ENCODE measurements at regions not wholly inside any gene's neighbourhood (a gene's known extent, or its start where the extent isn't known, plus 50 kb on each side); places are given as distances from the start of the nearest gene placed in this dataset.

- Mint-ChIP-seq H3K4me3 (no peak overlapping the region), H3K27ac (no peak overlapping the region), H3K36me3 (no peaks in the 10 kb centered on the region), H3K27me3 (peaks cover 0 to 3% of the 10 kb centered on the region in 2 donors), H3K9me3 (no peaks in the 10 kb centered on the region), H3K4me1 (no peaks in the 10 kb centered on the region)
- Histone ChIP-seq H3K27me3 (replicated peaks in 1 of 2; ENCODE audit: control insufficient read depth in 2 of 2, extremely low read depth in 1 of 2, insufficient read depth in 2 of 2, low read length in 1 of 2) (no peaks in the 10 kb centered on the region), H3K36me3 (ENCODE audit: control insufficient read depth in 2 of 2, extremely low read depth in 1 of 2, insufficient read depth in 1 of 2, low read length in 1 of 2) (no peaks in the 10 kb centered on the region), H3K27ac (ENCODE audit: low read length) (no peak overlapping the region), H3K4me3 (ENCODE audit: control insufficient read depth in 1 of 2, extremely low read depth in 1 of 2, low read length in 1 of 2) (no peak overlapping the region), H3K4me1 (ENCODE audit: control insufficient read depth in 1 of 2, extremely low read depth in 1 of 2, insufficient read depth in 2 of 2, low read length in 2 of 2) (no peaks in the 10 kb centered on the region), H3K9me3 (no peaks in the 10 kb centered on the region)
- no peak for ATAC-seq (replicated peaks in 1 of 4)
- 87% methylated on average over 4 of the region's 7 CpGs for WGBS (ENCODE audit: insufficient coverage)
- ChIA-PET POLR2A (no interaction called here), CTCF (no interaction called here)
- no peak for DNase-seq
Observed at GRCh38 chr1:31127266-31127665, 61.7 kb upstream of the PUM1 start.

GRCh38 chr1:31122741-31123140, 57.2 kb upstream of the PUM1 start:
- Mint-ChIP-seq H3K27me3 (peaks cover 0 to 3% of the 10 kb centered on the region in 2 donors), H3K4me3 (no peak overlapping the region), H3K27ac (no peak overlapping the region), H3K36me3 (no peaks in the 10 kb centered on the region), H3K4me1 (no peaks in the 10 kb centered on the region), H3K9me3 (no peaks in the 10 kb centered on the region)
- ChIA-PET POLR2A (no interaction called here), CTCF (no interaction called here)
- no peak overlapping the region for H3K4me3 ChIP-seq (ENCODE audit: control insufficient read depth in 1 of 2, extremely low read depth in 1 of 2, low read length in 1 of 2)
- no CpG with 5 or more reads among the region's 8 CpGs for WGBS (ENCODE audit: insufficient coverage)
- H3K27me3 ChIP-seq (replicated peaks in 1 of 2; ENCODE audit: control insufficient read depth in 2 of 2, extremely low read depth in 1 of 2, insufficient read depth in 2 of 2, low read length in 1 of 2) = peaks cover 0 to 2% of the 10 kb centered on the region in 2 experiments
- no peaks in the 10 kb centered on the region for H3K4me1 ChIP-seq (ENCODE audit: control insufficient read depth in 1 of 2, extremely low read depth in 1 of 2, insufficient read depth in 2 of 2, low read length in 2 of 2)
- ATAC-seq (replicated peaks in 1 of 4) = no peak
- H3K9me3 ChIP-seq = no peaks in the 10 kb centered on the region
- H3K27ac ChIP-seq (ENCODE audit: low read length) = no peak overlapping the region
- H3K36me3 ChIP-seq (ENCODE audit: control insufficient read depth in 2 of 2, extremely low read depth in 1 of 2, insufficient read depth in 1 of 2, low read length in 1 of 2) = no peaks in the 10 kb centered on the region
- no peak for DNase-seq

- ATAC-seq (replicated peaks in 1 of 4) (no peak), DNase-seq (no peak)
- Mint-ChIP-seq H3K4me1 (no peaks in the 10 kb centered on the region), H3K36me3 (no peaks in the 10 kb centered on the region), H3K9me3 (no peaks in the 10 kb centered on the region), H3K27me3 (peaks cover 0 to 3% of the 10 kb centered on the region in 2 donors), H3K27ac (no peak overlapping the region), H3K4me3 (no peak overlapping the region)
- Histone ChIP-seq H3K27ac (ENCODE audit: low read length) (no peak overlapping the region), H3K9me3 (no peaks in the 10 kb centered on the region), H3K4me1 (ENCODE audit: control insufficient read depth in 1 of 2, extremely low read depth in 1 of 2, insufficient read depth in 2 of 2, low read length in 2 of 2) (no peaks in the 10 kb centered on the region), H3K36me3 (ENCODE audit: control insufficient read depth in 2 of 2, extremely low read depth in 1 of 2, insufficient read depth in 1 of 2, low read length in 1 of 2) (no peaks in the 10 kb centered on the region), H3K4me3 (ENCODE audit: control insufficient read depth in 1 of 2, extremely low read depth in 1 of 2, low read length in 1 of 2) (no peak overlapping the region), H3K27me3 (replicated peaks in 1 of 2; ENCODE audit: control insufficient read depth in 2 of 2, extremely low read depth in 1 of 2, insufficient read depth in 2 of 2, low read length in 1 of 2) (peaks cover 0 to 2% of the 10 kb centered on the region in 2 experiments)
- 86% methylated on average over 4 of the region's 6 CpGs for WGBS (ENCODE audit: insufficient coverage)
- ChIA-PET CTCF (no interaction called here), POLR2A (interaction anchor here in 1 of 2 donors (0.5 kb wide), 1 partner anchor 12 kb away, joined by 4 read pairs; no protein-coding TSS in a partner anchor)
Observed at GRCh38 chr1:31122101-31122735, 56.7 kb upstream of the PUM1 start.

GRCh38 chr1:31120783-31121180, 55.3 kb upstream of the PUM1 start:
- CTCF ChIA-PET = no interaction called here
- WGBS (ENCODE audit: insufficient coverage) = 96% methylated on average over 3 of the region's 3 CpGs
- no peaks in the 10 kb centered on the region for H3K4me1 ChIP-seq (ENCODE audit: control insufficient read depth in 1 of 2, extremely low read depth in 1 of 2, insufficient read depth in 2 of 2, low read length in 2 of 2)

GRCh38 chr1:31116022-31116421, 50.5 kb upstream of the PUM1 start:
- no peak for ATAC-seq (replicated peaks in 1 of 4)
- no peak overlapping the region for H3K4me3 Mint-ChIP-seq

More at GRCh38 chr1:31120783-31121180, 55.3 kb upstream of the PUM1 start:
- H3K36me3 ChIP-seq (ENCODE audit: control insufficient read depth in 2 of 2, extremely low read depth in 1 of 2, insufficient read depth in 1 of 2, low read length in 1 of 2) = no peaks in the 10 kb centered on the region
- POLR2A ChIA-PET = interaction anchor here in 1 of 2 donors (1.0 kb wide), 1 partner anchor 9 kb away, joined by 4 read pairs; no protein-coding TSS in a partner anchor
- Mint-ChIP-seq H3K27me3 (peaks cover 4 to 6% of the 10 kb centered on the region in 2 donors), H3K36me3 (no peaks in the 10 kb centered on the region), H3K27ac (no peak overlapping the region), H3K4me3 (no peak overlapping the region), H3K9me3 (no peaks in the 10 kb centered on the region), H3K4me1 (no peaks in the 10 kb centered on the region)
- H3K27ac ChIP-seq (ENCODE audit: low read length) = no peak overlapping the region
- DNase-seq (no peak), ATAC-seq (replicated peaks in 1 of 4) (no peak)
- no peaks in the 10 kb centered on the region for H3K9me3 ChIP-seq
- H3K4me3 ChIP-seq (ENCODE audit: control insufficient read depth in 1 of 2, extremely low read depth in 1 of 2, low read length in 1 of 2) = no peak overlapping the region
- peaks cover 0 to 2% of the 10 kb centered on the region in 2 experiments for H3K27me3 ChIP-seq (replicated peaks in 1 of 2; ENCODE audit: control insufficient read depth in 2 of 2, extremely low read depth in 1 of 2, insufficient read depth in 2 of 2, low read length in 1 of 2)

More at GRCh38 chr1:31116022-31116421, 50.5 kb upstream of the PUM1 start:
- Histone ChIP-seq H3K9me3 (no peaks in the 10 kb centered on the region), H3K27me3 (replicated peaks in 1 of 2; ENCODE audit: control insufficient read depth in 2 of 2, extremely low read depth in 1 of 2, insufficient read depth in 2 of 2, low read length in 1 of 2) (peaks cover 0 to 9% of the 10 kb centered on the region in 2 experiments), H3K4me3 (ENCODE audit: control insufficient read depth in 1 of 2, extremely low read depth in 1 of 2, low read length in 1 of 2) (no peak overlapping the region), H3K27ac (ENCODE audit: low read length) (no peak overlapping the region), H3K4me1 (ENCODE audit: control insufficient read depth in 1 of 2, extremely low read depth in 1 of 2, insufficient read depth in 2 of 2, low read length in 2 of 2) (no peaks in the 10 kb centered on the region), H3K36me3 (ENCODE audit: control insufficient read depth in 2 of 2, extremely low read depth in 1 of 2, insufficient read depth in 1 of 2, low read length in 1 of 2) (no peaks in the 10 kb centered on the region)
- ChIA-PET CTCF (no interaction called here), POLR2A (no interaction called here)
- DNase-seq = no peak
- no peaks in the 10 kb centered on the region for H3K4me1 Mint-ChIP-seq
- peaks cover 4 to 13% of the 10 kb centered on the region in 2 donors for H3K27me3 Mint-ChIP-seq
- no peak overlapping the region for H3K27ac Mint-ChIP-seq
- no peaks in the 10 kb centered on the region for H3K36me3 Mint-ChIP-seq
- no peaks in the 10 kb centered on the region for H3K9me3 Mint-ChIP-seq
